ENCODE measurements at regions not wholly inside any gene's neighbourhood (a gene's known extent, or its start where the extent isn't known, plus 50 kb on each side); places are given as distances from the start of the nearest gene placed in this dataset.

DNA sequence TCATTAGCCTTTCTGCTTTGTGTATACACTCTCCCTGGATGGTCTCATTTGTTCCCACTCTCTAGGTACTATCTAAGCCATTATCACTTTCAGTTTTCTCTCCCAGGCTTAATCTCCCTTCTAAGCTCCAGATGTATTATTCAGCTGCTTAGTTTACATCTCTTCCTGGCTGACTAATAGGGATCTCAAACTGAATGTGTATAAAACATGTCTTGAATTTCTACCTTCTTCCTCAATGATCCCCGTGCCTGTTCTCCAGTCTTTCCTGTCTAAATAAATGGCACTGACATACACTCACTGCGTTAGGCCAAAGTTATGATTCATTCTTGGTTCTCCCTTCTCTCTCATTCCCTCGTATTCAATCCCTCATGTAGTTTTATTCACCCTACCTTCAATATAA is 127.3 kb downstream of the NR2F2 start:
- TF ChIP-seq MYBL2 (CRISPR knock-in tag; IDR thresholded peaks at IDR 0.05) (no peak), ZBTB21 (CRISPR knock-in tag; IDR thresholded peaks at IDR 0.05; ENCODE audit: borderline replicate concordance) (no peak), NR2C2 (CRISPR knock-in tag; IDR thresholded peaks at IDR 0.05) (no peak), IRF2 (CRISPR knock-in tag; IDR thresholded peaks at IDR 0.05; ENCODE audit: borderline replicate concordance, low read depth) (no peak), SP1 (CRISPR knock-in tag; conservative IDR thresholded peaks at IDR 0.05) (no peak), ZNF416 (CRISPR knock-in tag; IDR thresholded peaks at IDR 0.05) (no peak), RELA (CRISPR knock-in tag; IDR thresholded peaks at IDR 0.05; ENCODE audit: borderline replicate concordance) (no peak), SMAD3 (CRISPR knock-in tag; IDR thresholded peaks at IDR 0.05; ENCODE audit: borderline replicate concordance) (no peak)
- TF ChIP-seq, protein P1, sequence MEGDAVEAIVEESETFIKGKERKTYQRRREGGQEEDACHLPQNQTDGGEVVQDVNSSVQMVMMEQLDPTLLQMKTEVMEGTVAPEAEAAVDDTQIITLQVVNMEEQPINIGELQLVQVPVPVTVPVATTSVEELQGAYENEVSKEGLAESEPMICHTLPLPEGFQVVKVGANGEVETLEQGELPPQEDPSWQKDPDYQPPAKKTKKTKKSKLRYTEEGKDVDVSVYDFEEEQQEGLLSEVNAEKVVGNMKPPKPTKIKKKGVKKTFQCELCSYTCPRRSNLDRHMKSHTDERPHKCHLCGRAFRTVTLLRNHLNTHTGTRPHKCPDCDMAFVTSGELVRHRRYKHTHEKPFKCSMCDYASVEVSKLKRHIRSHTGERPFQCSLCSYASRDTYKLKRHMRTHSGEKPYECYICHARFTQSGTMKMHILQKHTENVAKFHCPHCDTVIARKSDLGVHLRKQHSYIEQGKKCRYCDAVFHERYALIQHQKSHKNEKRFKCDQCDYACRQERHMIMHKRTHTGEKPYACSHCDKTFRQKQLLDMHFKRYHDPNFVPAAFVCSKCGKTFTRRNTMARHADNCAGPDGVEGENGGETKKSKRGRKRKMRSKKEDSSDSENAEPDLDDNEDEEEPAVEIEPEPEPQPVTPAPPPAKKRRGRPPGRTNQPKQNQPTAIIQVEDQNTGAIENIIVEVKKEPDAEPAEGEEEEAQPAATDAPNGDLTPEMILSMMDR (IDR thresholded peaks at IDR 0.05): no peak
- TF ChIP-seq, protein P2, sequence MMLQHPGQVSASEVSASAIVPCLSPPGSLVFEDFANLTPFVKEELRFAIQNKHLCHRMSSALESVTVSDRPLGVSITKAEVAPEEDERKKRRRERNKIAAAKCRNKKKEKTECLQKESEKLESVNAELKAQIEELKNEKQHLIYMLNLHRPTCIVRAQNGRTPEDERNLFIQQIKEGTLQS (CRISPR knock-in tag; conservative IDR thresholded peaks at IDR 0.05): no peak
- TF ChIP-seq, protein P3, sequence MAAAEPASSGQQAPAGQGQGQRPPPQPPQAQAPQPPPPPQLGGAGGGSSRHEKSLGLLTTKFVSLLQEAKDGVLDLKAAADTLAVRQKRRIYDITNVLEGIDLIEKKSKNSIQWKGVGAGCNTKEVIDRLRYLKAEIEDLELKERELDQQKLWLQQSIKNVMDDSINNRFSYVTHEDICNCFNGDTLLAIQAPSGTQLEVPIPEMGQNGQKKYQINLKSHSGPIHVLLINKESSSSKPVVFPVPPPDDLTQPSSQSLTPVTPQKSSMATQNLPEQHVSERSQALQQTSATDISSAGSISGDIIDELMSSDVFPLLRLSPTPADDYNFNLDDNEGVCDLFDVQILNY (CRISPR knock-in tag; IDR thresholded peaks at IDR 0.05): no peak

Measured in WTC11 (cell line).